T1000 (cell line): ENCODE measurements at regions not wholly inside any gene's neighbourhood (a gene's known extent, or its start where the extent isn't known, plus 50 kb on each side); places are given as distances from the start of the nearest gene placed in this dataset.

Experiments used
- DNase-seq: peaks from one replicate; lab custom pipeline; 2025; ENCODE audit warnings: mixed read lengths; lab: John Stamatoyannopoulos, UW

- no peak for DNase-seq
These were observed 159.7 kb downstream of the FAT3 start for GRCh38 chr11:92384358-92384757.

GRCh38 chr11:92384802-92385201 is 160.2 kb downstream of the FAT3 start:
- DNase-seq = no peak

GRCh38 chr11:92386577-92386976 is 162.0 kb downstream of the FAT3 start:
- DNase-seq = no peak

- no peak for DNase-seq
These were observed 163.2 kb downstream of the FAT3 start for GRCh38 chr11:92387859-92388258.

- no peak for DNase-seq
These were observed 163.8 kb downstream of the FAT3 start for GRCh38 chr11:92388380-92388779.

GRCh38 chr11:92390783-92391182 is 166.2 kb downstream of the FAT3 start:
- DNase-seq = no peak

- no peak for DNase-seq
These were observed 166.7 kb downstream of the FAT3 start for GRCh38 chr11:92391364-92391763.

- no peak for DNase-seq
These were observed 167.2 kb downstream of the FAT3 start for GRCh38 chr11:92391808-92392207.

- DNase-seq = no peak
These were observed 168.6 kb downstream of the FAT3 start for GRCh38 chr11:92393218-92393617.

GRCh38 chr11:92396133-92396532 is 171.5 kb downstream of the FAT3 start:
- no peak for DNase-seq

- no peak for DNase-seq
These were observed 172.7 kb downstream of the FAT3 start for GRCh38 chr11:92397221-92397755.

GRCh38 chr11:92399705-92400104 is 175.1 kb downstream of the FAT3 start:
- no peak for DNase-seq

GRCh38 chr11:92401520-92401919 is 176.9 kb downstream of the FAT3 start:
- DNase-seq = no peak

GRCh38 chr11:92406472-92406871 is 181.9 kb downstream of the FAT3 start:
- no peak for DNase-seq

- DNase-seq = no peak
These were observed 184.7 kb downstream of the FAT3 start for GRCh38 chr11:92409355-92409754.

- DNase-seq = no peak
These were observed 185.3 kb downstream of the FAT3 start for GRCh38 chr11:92409956-92410355.

- no peak for DNase-seq
These were observed 185.9 kb downstream of the FAT3 start for GRCh38 chr11:92410526-92410925.

GRCh38 chr11:92411431-92411830 is 186.8 kb downstream of the FAT3 start:
- DNase-seq = no peak

- no peak for DNase-seq
These were observed 189.3 kb downstream of the FAT3 start for GRCh38 chr11:92413757-92414513.

GRCh38 chr11:92416971-92417725 is 192.5 kb downstream of the FAT3 start:
- no peak for DNase-seq

- no peak for DNase-seq
These were observed 198.8 kb downstream of the FAT3 start for GRCh38 chr11:92423115-92424034.

- DNase-seq = no peak
These were observed 199.7 kb downstream of the FAT3 start for GRCh38 chr11:92424281-92424680.
